GM18907 (cell line): ENCODE measurements at regions not wholly inside any gene's neighbourhood (a gene's known extent, or its start where the extent isn't known, plus 50 kb on each side); places are given as distances from the start of the nearest gene placed in this dataset.
A peak's percentile ranks its signal among the peaks of the same experiment; 100 is the strongest.
"Not testable (repeated sequence)": the region's sequence is repeated elsewhere in the genome, so short reads cannot be mapped to it uniquely, and the experiment has no call there.

ENCODE experiments used
- ATAC-seq: cut with Tn5 transposase; IDR thresholded peaks from one replicate; pipeline ENCODE4 v1.9.1; 2021; ENCODE audit warnings: mild to moderate bottlenecking, moderate library complexity; ENCODE audit not compliant: unreplicated experiment

GRCh38 chr10:91002656-91003055, 81.8 kb upstream of the ANKRD1 start:
- no peak for ATAC-seq

- not testable (repeated sequence) for ATAC-seq
These were observed 82.5 kb upstream of the ANKRD1 start for GRCh38 chr10:91003379-91003778.

GRCh38 chr10:91005276-91005675, 84.4 kb upstream of the ANKRD1 start:
- ATAC-seq, result not testable (repeated sequence)

DNA sequence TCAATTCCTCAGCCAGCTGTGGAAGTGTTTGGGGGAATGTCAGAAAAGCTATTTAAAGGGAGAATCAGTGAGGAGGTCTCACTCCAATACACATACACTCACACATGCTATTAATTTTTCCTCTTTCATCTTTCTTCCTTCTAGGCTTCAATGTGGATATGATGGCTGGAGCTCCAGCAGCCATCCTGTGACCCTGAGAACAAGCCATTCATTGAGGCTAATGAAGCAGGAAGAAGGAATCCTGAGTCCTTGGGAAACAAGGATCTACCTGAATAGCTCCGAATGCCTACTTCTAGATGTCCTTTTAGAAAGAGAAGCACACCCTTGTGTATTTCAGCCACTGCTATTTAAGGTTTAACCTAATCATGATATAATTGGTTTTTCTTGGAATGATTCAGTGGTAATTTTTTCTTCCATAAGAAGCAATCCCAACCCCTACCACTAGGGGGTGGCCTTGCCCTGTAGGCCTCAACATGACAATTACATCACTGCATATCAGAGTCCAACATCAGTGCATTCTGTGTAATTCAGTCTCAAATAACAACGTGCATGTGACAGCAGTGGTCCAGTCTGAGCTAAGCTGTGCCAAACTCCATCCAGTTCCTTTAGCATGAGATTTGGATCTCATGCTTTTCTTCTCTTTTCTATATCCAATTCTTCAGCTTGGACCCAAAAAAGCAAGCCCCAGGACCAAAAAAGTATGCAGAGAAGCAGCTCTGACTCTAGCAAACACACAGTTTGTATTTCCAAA, 85.3 kb upstream of the ANKRD1 start:
- ATAC-seq, result peak; percentile 46

GRCh38 chr10:91006752-91007346, 86.0 kb upstream of the ANKRD1 start:
- ATAC-seq, result peak; percentile 85

DNA sequence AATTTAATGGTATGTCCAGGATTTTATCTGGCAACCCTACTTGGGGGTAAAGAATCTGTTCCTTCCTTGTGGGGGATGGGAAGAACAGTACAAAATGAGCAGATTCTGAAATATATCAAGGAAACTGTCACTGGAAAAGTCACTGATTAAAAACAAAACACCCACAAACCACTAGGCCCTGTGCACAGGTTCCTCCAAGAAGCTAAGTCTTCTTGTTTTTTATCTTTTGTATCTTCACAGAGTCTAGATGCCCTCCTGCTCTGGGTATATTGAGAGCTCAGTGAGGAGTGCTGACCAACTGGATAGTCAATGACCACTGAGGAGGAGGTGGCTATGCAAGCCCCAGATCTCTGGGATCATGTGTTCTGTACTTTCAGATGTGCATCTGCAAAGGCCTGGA, 86.8 kb upstream of the ANKRD1 start:
- ATAC-seq, result no peak

GRCh38 chr10:91009121-91009520, 88.2 kb upstream of the ANKRD1 start:
- ATAC-seq, result no peak

GRCh38 chr10:91010952-91011351, 90.1 kb upstream of the ANKRD1 start:
- ATAC-seq, result no peak

DNA sequence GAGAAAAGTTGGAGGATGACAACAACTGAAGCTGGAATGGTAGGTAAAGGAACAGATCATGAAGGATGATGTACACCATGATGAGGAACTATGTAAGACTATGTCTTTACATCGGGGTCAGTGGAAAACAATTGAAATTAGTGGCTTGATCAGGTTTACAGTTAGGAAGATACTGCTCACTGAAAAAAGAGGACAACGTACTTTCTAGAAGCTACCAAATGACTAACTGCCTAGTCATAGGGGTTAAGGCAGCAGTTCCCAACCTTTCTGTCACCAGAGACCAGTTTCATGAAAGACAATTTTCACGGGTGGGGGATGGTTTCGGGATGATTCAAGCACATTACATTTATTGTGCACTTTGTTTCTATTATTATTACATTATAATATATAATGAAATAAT, 91.6 kb upstream of the ANKRD1 start:
- no peak for ATAC-seq

- ATAC-seq, result no peak
These were observed 93.1 kb upstream of the ANKRD1 start for GRCh38 chr10:91013985-91014384.

DNA sequence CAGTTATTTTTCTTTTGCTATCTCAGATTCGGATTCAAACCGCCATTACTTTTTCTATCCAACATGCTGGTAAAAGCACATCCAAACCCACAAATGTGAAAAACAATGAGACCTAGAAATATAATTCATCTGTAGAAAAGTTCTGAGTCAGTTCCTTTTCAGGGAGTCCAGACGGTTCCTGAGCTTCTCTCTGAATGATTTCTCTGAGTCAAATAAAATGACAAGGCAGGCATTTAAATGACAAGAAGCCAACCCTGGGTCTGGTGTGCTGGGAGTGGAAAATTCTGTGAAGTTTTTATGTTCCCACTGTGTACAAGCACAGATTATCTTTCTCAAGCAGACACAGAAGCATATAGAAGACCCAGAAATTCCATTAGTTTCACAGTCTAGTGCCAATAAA, 96.3 kb upstream of the ANKRD1 start:
- no peak for ATAC-seq

- no peak for ATAC-seq
These were observed 101.0 kb upstream of the ANKRD1 start for GRCh38 chr10:91021901-91022300.

GRCh38 chr10:91022390-91022789, 101.5 kb upstream of the ANKRD1 start:
- no peak for ATAC-seq

DNA sequence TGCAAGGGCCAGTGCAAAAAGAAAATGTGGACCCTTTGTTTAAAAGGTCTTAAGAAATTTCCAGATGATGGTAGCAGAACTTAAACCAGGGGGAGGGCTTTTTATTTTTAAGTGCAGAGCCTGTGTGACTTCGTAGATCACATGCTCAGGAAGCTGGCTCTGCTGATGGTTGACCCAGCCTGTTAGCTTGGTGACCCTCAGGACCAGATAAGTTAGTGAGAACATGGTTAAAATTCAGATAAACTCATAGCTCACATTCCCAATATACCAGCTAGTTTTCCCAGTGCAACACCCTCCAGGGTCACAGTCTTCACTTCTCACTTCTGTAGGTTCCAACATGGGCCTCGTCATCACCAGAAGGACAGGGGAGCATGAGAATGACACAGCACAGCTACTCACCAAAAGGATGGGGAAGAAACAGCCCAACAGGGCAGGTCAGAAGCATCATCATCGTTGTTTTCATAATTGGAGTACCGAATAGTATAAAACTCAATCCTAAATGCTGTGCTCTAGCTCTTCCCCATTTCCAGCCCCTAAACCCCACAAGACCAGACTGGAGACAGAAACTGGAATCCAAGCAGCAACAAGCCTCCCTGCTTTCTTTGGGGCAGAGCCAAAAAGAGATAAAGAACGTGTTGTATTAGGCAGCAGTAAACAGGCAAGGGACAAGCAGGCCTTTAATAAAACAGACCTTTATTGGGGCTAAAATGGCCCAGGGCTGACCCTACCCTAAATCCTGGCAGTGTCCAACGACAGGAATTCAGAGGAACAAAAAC, 102.2 kb upstream of the ANKRD1 start:
- ATAC-seq, result no peak

- no peak for ATAC-seq
These were observed 103.0 kb upstream of the ANKRD1 start for GRCh38 chr10:91023700-91024398.

DNA sequence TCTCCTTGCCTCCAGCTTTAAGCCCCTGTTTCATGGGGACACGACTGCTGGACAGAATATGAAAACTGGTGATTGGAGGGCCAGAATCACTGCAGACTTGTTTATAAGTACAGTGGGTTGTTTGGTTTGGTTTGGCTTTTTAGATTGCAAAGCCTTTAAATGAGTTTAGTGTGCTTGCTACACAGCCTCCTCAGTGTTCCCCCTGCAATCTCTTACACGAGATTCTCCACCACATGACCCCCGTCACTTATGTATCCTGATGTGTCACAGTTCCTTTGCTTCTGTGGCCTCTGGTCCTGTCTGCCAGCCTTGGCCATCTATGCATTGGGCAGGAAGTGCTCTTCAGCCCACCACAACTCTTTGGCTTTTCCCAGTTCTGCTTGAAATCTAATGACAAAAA, 103.7 kb upstream of the ANKRD1 start:
- no peak for ATAC-seq

- ATAC-seq, result no peak
These were observed 111.8 kb upstream of the ANKRD1 start for GRCh38 chr10:91032611-91033206.

GRCh38 chr10:91033324-91033950, 112.5 kb upstream of the ANKRD1 start:
- no peak for ATAC-seq

GRCh38 chr10:91034042-91034441, 113.2 kb upstream of the ANKRD1 start:
- ATAC-seq, result no peak

DNA sequence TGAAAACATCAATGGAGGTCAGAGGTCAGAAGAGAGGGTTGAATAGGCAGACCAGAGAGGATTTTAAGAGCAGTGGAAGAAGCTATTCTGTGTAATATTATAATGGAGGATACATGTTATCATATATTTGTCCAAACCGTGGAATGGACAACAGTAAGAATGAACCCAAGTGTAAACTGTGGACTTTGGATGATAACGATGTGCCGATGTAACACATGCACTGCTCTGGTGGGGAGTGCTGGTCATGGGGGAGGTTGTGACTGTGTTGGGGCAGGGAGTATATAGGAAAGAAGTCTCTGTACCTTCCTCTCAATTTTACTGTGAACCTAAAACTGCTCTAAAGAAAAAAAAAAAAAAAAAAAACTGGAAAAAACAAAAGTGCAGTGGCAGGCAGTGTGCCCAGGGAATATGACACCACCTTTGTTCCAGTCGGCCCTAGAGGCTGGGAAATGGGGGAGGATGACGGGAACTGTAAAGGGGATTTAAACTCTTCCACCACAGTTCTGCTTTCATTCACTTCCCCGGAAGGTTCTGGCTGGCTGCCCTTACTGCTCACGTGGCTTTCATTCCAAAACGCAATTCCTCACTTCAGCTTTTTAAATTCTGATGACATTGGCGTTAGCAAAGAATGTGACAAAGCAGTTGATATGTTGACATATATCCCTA, 113.7 kb upstream of the ANKRD1 start:
- no peak for ATAC-seq
